ENCODE measurements at regions not wholly inside any gene's neighbourhood (a gene's known extent, or its start where the extent isn't known, plus 50 kb on each side); places are given as distances from the start of the nearest gene placed in this dataset.

DNA sequence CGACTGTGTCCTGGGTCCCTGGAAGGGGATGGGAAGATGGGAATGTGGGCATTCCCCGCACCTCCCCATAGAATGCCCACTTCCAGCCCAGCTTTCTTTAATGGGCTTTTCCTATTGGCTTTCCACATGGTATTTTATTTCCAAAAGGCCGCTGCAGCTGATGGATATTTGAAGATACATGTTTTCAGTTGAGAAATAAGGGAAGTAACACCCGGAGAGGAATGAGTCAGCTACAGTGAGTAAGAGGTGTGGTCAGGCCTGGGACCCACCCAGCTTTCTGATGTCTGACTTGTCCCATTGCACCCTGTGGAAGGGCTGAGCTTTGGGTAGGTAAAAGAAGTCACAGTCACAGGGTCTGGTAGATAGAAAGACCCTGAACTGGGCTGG lies 476.9 kb downstream of the MIAT start:
- TF ChIP-seq, protein P1, sequence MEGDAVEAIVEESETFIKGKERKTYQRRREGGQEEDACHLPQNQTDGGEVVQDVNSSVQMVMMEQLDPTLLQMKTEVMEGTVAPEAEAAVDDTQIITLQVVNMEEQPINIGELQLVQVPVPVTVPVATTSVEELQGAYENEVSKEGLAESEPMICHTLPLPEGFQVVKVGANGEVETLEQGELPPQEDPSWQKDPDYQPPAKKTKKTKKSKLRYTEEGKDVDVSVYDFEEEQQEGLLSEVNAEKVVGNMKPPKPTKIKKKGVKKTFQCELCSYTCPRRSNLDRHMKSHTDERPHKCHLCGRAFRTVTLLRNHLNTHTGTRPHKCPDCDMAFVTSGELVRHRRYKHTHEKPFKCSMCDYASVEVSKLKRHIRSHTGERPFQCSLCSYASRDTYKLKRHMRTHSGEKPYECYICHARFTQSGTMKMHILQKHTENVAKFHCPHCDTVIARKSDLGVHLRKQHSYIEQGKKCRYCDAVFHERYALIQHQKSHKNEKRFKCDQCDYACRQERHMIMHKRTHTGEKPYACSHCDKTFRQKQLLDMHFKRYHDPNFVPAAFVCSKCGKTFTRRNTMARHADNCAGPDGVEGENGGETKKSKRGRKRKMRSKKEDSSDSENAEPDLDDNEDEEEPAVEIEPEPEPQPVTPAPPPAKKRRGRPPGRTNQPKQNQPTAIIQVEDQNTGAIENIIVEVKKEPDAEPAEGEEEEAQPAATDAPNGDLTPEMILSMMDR (IDR thresholded peaks at IDR 0.05; ENCODE audit: low read depth, low read length) = no peak
- TF ChIP-seq EZH2phosphoT487 (IDR thresholded peaks at IDR 0.05; ENCODE audit: low read depth) = no peak
